ENCODE measurements at regions not wholly inside any gene's neighbourhood (a gene's known extent, or its start where the extent isn't known, plus 50 kb on each side); places are given as distances from the start of the nearest gene placed in this dataset.

GRCh38 chr15:95013381-95013780 is 782.0 kb downstream of the MCTP2 start:
- TF ChIP-seq, protein P1, sequence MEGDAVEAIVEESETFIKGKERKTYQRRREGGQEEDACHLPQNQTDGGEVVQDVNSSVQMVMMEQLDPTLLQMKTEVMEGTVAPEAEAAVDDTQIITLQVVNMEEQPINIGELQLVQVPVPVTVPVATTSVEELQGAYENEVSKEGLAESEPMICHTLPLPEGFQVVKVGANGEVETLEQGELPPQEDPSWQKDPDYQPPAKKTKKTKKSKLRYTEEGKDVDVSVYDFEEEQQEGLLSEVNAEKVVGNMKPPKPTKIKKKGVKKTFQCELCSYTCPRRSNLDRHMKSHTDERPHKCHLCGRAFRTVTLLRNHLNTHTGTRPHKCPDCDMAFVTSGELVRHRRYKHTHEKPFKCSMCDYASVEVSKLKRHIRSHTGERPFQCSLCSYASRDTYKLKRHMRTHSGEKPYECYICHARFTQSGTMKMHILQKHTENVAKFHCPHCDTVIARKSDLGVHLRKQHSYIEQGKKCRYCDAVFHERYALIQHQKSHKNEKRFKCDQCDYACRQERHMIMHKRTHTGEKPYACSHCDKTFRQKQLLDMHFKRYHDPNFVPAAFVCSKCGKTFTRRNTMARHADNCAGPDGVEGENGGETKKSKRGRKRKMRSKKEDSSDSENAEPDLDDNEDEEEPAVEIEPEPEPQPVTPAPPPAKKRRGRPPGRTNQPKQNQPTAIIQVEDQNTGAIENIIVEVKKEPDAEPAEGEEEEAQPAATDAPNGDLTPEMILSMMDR (IDR thresholded peaks at IDR 0.05), result no peak
- no peak for TF ChIP-seq POLR2AphosphoS5 (IDR thresholded peaks at IDR 0.05)
